GM21526 (cell line): ENCODE measurements at regions not wholly inside any gene's neighbourhood (a gene's known extent, or its start where the extent isn't known, plus 50 kb on each side); places are given as distances from the start of the nearest gene placed in this dataset.
"Not testable (repeated sequence)": the region's sequence is repeated elsewhere in the genome, so short reads cannot be mapped to it uniquely, and the experiment has no call there.

Experiments
- ATAC-seq: cut with Tn5 transposase; IDR thresholded peaks from one replicate; pipeline ENCODE4 v1.9.1; 2021; ENCODE audit warnings: moderate library complexity; ENCODE audit not compliant: unreplicated experiment, low FRiP score

DNA sequence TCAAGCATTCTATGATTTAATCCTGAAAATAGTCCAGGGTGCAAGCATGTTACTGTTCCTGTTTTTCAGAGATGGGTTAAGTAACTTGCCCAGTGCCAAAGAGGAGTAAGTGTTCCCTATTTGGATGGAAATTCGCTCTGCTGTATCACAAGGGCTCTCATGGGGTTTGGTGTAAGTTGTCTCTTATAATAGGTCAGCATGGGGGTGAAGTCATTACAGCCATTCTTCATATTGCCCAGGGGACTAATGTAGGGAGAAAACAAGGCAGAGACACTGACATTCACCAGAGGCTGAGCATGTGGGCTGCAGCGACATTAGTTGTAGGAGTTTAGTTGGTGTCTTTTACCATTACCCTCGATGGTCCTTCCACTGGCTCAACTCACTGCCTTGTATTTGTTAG lies 142.1 kb upstream of the GLRA1 start:
- ATAC-seq = no peak

- no peak for ATAC-seq
These were observed 138.4 kb upstream of the GLRA1 start for GRCh38 chr5:152063004-152063403.

DNA sequence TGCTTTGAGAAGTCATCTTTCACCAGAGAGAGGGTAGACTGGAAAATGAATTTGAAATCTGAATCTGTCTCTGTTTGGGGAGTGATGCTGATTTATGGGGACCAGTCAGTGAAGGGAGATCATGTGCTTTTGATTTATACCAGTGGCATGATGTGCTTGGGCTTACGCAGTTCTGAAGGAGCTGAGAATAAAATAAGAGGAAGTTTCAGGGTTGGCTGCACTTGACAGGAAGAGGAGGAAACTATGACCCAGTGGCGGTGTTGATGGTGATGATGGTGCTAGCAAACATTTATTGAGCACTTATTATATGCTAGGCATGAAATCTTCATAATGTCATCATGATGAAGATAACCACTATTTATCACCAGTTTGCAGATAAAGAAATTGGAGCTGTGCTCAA lies 136.4 kb upstream of the GLRA1 start:
- peak; percentile 67 for ATAC-seq

DNA sequence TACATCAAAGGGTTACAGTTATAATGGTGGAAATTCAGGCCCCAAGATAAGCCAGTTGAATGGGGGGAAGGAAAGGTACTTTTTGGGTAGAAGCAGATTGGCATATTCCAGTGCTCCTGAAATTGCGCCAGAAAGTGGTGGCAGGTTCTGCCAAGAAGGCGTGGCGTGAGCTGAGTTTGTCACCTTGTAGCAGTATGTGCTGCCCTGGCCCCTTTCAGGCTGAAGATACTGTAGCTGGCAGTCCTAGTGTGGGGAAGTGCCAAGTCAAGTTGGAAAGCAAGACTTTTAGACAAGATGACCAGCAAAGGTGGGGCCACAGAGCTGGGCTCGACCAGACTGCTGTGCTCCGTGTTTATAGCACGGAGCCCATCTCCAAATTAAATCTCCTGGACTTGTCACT lies 133.6 kb upstream of the GLRA1 start:
- ATAC-seq = no peak

- no peak for ATAC-seq
These were observed 132.3 kb upstream of the GLRA1 start for GRCh38 chr5:152056931-152057330.

DNA sequence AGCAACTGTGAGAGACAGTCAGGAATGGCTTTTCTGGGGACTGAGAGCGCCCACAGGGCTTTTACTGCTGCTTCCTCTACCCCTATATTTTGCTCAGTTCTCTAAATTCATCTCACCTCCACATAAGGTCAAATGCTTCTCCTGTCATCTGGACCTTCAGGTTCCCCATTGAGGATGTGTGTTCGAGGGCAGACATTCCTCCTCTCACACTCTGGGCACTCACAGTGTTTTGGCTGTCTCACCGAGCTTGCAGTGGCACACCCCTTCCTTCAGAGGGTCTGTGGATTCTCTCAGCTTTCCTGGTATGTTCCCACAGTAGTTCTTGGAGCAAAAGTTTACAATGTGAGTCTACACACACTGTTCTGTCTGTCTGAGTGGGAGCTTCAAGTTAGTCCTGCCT lies 127.8 kb upstream of the GLRA1 start:
- no peak for ATAC-seq

DNA sequence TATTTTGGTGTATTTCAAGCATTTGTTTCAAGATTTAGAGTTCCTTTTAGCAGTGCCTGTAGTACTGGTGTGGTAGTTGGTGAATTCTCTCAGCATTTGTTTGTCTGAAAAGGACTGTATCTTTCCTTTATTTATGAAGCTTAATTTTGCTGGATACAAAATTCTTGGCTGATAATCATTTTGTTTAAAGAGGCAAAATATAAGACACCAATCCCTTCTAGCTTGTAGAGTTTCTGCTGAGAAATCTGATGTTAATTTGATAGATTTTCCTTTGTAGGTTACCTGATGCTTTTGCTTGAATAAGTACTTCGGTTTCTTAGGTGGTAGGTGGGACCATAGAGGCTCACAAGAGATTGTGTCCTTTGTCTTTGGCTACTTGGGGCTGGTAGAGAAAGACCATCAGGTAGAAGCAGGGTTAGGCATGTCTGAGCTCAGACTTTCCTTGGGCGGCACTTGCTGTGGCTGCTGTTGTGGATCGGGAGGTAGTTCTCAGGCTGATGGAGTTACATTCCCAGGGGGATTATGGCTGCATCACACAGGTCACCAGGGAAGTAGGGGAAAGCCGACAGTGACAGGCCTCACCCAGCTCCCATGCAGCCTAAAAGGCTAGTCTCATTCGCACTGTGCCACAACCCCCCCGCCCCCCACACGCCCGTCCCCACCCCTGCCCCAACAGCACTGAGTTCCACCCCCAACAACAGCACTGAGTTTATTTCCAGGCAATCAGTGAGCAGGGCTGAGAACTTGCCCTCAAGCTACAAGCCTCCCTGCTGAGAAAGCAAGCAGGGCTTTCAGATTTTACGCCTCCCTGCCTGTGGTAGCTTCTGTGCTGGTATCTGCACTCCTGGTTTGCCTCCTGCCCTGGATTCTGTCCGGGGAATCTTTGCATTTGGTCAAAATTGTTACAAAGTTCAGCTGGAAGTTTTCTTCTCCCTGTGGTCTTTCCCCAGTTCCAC lies 127.1 kb upstream of the GLRA1 start:
- ATAC-seq = no peak

DNA sequence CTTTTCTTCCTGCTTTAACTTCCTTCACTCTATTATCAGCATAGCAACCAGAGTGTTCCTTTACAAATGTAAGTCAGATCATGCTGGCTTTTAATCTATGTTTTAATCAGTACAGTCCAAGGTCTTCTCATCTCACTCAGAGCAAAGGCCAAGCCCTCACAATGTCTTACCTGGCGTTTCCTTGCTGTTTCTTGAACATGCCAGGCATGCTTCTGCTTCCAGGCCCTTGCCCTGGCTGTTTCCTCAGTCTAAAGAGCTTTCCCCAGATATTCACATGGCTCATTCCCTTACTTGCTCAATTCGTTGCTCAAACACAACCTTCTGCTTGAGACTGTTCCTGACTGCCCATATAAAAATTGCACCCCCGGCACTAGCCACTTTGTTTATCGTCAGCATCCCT lies 121.7 kb upstream of the GLRA1 start:
- ATAC-seq = no peak

DNA sequence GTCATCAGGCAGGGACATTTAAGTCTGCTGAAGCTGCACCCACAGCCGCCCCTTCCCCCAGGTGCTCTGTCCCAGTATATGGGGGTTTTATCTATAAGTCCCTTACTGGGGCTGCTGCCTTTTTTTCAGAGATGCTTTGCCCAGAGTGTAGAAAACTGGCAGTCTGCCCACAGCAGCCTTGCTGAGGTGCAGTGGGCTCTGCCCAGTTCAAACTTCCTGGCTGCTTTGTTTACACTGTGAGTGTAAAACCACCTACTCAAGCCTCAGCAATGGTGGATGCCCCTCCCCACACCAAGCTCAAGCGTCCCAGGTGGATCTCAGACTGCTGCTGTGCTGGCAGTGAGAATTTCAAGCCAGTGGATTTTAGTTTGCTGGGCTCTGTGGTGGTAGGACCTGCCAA lies 114.2 kb upstream of the GLRA1 start:
- not testable (repeated sequence) for ATAC-seq

DNA sequence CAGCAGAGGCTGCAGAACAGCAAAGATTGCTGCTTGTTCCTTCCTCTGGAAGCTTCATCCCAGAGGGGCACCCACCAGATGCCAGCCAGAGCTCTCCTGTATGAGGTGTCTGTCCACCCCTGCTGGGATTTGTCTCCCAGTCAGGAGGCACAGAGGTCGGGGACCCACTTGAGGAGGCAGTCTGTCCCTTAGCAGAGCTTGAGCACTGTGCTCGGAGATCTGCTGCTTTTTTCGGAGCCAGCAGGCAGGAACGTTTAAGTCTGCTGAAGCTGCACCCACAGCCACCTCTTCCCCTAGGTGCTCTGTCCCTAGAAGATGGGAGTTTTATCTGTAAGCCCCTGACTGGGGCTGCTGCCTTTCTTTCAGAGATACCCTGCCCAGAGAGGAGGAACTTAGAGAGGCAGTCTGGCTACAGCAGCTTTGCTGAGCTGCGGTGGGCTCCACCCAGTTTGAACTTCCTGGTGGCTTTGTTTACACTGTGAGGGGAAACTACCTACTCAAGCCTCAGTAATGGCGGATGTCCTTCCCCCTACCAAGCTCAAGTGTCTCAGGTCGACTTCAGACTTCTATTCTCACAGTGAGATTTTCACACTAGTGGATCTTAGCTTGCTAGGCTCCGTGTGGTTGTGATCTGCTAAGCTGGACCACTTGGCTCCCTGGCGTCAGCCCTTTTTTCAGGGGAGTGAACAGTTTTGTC lies 101.8 kb upstream of the GLRA1 start:
- ATAC-seq = not testable (repeated sequence)

- no peak for ATAC-seq
These were observed 91.8 kb upstream of the GLRA1 start for GRCh38 chr5:152016421-152016820.

DNA sequence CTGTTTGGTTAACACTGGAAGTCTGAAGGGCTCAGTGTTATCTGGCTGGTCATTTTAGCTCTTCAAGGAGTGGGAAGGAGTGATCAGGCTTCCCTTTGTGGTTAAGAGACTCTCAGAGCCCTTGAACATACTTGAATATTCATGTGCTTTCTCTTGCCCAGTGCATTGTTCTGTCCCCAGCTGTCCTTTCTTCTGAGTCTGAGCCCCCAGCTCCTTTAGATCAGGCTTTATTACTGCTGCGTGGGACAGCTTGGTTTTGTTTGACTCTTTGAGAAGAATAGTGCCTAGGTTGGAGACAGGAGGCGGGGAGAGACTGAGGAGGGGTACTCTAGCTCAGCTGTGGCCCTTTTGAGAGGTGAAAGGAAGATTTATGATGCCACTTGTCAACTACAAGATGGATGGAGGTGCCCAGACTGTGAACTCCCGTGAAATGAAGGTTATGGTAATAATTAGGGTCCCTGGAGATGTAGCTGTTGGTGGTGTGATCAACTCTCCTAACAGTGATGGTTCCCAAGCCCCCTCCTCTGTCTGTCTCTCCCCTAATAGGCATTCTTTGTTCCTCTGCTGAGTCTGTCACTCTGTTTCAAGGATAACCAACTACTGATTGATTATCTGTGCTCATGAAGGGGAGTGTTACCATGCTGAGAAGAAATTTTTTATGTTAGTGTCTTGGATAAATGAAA lies 83.1 kb upstream of the GLRA1 start:
- ATAC-seq = no peak

DNA sequence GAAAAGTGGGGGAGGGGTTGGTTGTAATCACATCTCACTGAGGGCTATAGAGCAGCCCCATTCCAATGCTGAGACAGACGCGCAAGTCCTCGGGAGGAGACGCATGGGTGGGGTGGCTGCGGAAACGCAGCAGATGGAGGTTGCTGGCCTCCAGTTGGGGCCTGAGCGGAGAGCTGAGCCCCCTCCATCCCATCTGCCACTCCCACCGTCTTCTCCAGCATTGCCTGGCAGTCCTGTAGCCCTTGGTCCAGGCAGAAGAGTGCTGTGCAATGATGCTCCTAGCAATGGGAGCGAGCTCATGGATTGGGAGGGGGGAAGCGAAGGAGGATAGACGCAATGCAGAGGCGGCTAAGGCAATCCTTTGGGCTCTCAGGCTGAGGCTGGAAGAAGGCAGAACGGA lies 79.4 kb upstream of the GLRA1 start:
- ATAC-seq = no peak
